ENCODE measurements at regions not wholly inside any gene's neighbourhood (a gene's known extent, or its start where the extent isn't known, plus 50 kb on each side); places are given as distances from the start of the nearest gene placed in this dataset.

GRCh38 chrX:567891-568290, 62.7 kb upstream of the SHOX start:
- no peak for TF ChIP-seq CTCF (IDR thresholded peaks at IDR 0.05; ENCODE audit: low read depth, low read length, poor library complexity, severe bottlenecking)
- TF ChIP-seq EZH2phosphoT487 (IDR thresholded peaks at IDR 0.05; ENCODE audit: borderline replicate concordance, low read length): no peak
